Tibial nerve (tissue), 3 donors: ENCODE measurements at regions not wholly inside any gene's neighbourhood (a gene's known extent, or its start where the extent isn't known, plus 50 kb on each side); places are given as distances from the start of the nearest gene placed in this dataset.

ENCODE experiments used
- POLR2A ChIP-seq, 2 donors: fragments of 450-650 bp; IDR thresholded peaks; one replicate each; pipeline ENCODE4 v1.6.1; 2017; ENCODE audit warnings: antibody characterized with exemption in 2 of 2, mild to moderate bottlenecking in 2 of 2, moderate library complexity in 2 of 2
- TF ChIP-seq, protein P1 (sequence below), 5 experiments: fragments of 200-600 bp in 3 of 5; fragments of 450-650 bp in 2 of 5; sonication (generic) in 3 of 5; IDR thresholded peaks; one replicate each; pipeline ENCODE4 v1.5.1; 2016 to 2019; ENCODE audit warnings: antibody characterized with exemption in 5 of 5, mild to moderate bottlenecking in 3 of 5, moderate library complexity in 2 of 5

DNA sequence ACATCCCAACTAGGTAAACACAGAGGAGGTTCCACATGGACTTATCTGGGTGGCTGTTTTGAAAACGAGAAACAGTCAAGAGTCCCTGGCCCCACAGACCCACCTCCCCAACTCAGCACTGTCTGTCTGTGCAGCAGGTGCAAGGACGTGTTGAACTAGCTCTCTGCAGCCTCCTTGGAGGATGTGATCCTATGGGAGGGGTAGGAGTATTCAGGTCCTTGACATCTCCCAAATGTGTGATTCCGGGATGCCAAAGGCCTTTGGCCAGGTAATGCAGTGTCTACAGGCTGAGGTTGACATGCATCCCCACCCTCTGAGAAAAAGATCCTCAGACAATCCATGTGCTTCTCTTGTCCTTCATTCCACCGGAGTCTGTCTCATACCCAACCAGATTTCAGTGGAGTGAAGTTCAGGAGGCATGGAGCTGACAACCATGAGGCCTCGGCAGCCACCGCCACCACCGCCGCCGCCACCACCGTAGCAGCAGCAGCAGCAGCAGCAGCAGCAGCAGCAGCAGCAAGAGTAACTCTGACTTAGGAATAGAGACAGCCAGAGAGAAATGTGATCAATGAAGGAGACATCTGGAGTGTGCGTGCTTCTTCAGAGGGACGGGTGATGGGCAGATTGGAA, 151.6 kb upstream of the CAMK1G start:
- TF ChIP-seq POLR2A (IDR thresholded peaks at IDR 0.05) = no peak
- TF ChIP-seq, protein P1, sequence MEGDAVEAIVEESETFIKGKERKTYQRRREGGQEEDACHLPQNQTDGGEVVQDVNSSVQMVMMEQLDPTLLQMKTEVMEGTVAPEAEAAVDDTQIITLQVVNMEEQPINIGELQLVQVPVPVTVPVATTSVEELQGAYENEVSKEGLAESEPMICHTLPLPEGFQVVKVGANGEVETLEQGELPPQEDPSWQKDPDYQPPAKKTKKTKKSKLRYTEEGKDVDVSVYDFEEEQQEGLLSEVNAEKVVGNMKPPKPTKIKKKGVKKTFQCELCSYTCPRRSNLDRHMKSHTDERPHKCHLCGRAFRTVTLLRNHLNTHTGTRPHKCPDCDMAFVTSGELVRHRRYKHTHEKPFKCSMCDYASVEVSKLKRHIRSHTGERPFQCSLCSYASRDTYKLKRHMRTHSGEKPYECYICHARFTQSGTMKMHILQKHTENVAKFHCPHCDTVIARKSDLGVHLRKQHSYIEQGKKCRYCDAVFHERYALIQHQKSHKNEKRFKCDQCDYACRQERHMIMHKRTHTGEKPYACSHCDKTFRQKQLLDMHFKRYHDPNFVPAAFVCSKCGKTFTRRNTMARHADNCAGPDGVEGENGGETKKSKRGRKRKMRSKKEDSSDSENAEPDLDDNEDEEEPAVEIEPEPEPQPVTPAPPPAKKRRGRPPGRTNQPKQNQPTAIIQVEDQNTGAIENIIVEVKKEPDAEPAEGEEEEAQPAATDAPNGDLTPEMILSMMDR (IDR thresholded peaks at IDR 0.05) = no peak
